ENCODE measurements at regions not wholly inside any gene's neighbourhood (a gene's known extent, or its start where the extent isn't known, plus 50 kb on each side); places are given as distances from the start of the nearest gene placed in this dataset.

DNA sequence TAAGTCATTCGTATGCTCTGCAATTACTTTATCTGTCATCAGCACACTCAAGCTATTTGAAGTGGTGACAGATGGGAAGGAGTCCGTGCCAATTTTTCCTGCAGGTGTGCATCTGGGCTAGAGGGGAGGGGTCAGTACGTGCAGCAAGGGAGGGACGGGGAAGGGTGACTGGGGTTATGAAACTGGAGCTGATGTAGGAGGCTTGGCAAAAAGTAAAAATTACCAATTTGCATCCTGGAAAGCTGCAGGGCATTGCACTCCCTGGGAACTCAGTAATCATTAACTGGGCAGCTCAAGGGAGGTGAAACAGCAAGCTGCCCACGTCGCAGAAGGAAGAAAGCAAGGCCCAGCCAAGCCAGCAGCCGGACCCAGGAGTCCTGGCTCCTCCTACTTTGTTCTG lies 87.1 kb upstream of the TMEM45B start:
- intact Hi-C loops (cut with micrococcal nuclease) = no loop called here
- H3K4me2 ChIP-seq (ENCODE audit: insufficient read depth, low read length) = no peak overlapping the region

More for the DNA sequence above, 87.1 kb upstream of the TMEM45B start:
- no peaks in the 10 kb centered on the region for H3K9me1 ChIP-seq (replicated peaks; ENCODE audit: control insufficient read depth, extremely low read depth, insufficient read depth, low read length)
- no peak for FAIRE-seq
- H3K27ac ChIP-seq (ENCODE audit: insufficient read depth, low read depth, low read length) = no peak overlapping the region
- ChIA-PET POLR2A (no interaction called here), CTCF (no interaction called here)
- H4K20me1 ChIP-seq (replicated peaks; ENCODE audit: control insufficient read depth, extremely low read depth, insufficient read depth, low read length) = no peaks in the 10 kb centered on the region
- H3K4me1 ChIP-seq (ENCODE audit: control insufficient read depth, extremely low read depth, insufficient read depth, low read length) = no peaks in the 10 kb centered on the region
- dilution Hi-C loops (cut with MboI; ENCODE audit: extremely low pct_ligation_motif_present, low sequenced_read_pairs) = no loop called here
- no TSS peak for BruUV-seq (replicated peaks)
- H3K27me3 ChIP-seq (ENCODE audit: control insufficient read depth in 2 of 2, insufficient read depth in 2 of 2, low read length in 2 of 2) = no peaks in the 10 kb centered on the region
- H3K36me3 ChIP-seq (ENCODE audit: control insufficient read depth in 2 of 2, extremely low read depth in 1 of 2, insufficient read depth in 2 of 2, low read length in 2 of 2) = no peaks in the 10 kb centered on the region
- TF ChIP-seq FOS (IDR thresholded peaks at IDR 0.05; ENCODE audit: borderline replicate concordance, insufficient read depth, low read length) (no peak), MYC (IDR thresholded peaks at IDR 0.05; ENCODE audit: low read depth, low read length) (no peak), JUN (IDR thresholded peaks at IDR 0.05; ENCODE audit: borderline replicate concordance, insufficient read depth, insufficient read length, low read depth) (no peak), GATA2 (IDR thresholded peaks at IDR 0.05; ENCODE audit: insufficient read depth, insufficient read length, low read depth, low read length) (no peak), POLR2A (IDR thresholded peaks at IDR 0.05; ENCODE audit: low read depth, low read length) (no peak), EZH2 (IDR thresholded peaks at IDR 0.05; ENCODE audit: borderline replicate concordance, low read depth, low read length, severe bottlenecking) (no peak), POLR2AphosphoS5 (IDR thresholded peaks at IDR 0.05; ENCODE audit: insufficient read depth, low read depth, low read length) (no peak)
- TF ChIP-seq, protein P1, sequence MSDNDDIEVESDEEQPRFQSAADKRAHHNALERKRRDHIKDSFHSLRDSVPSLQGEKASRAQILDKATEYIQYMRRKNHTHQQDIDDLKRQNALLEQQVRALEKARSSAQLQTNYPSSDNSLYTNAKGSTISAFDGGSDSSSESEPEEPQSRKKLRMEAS (IDR thresholded peaks at IDR 0.05; ENCODE audit: insufficient read depth, insufficient read length) = no peak
- TF ChIP-seq, protein P2, sequence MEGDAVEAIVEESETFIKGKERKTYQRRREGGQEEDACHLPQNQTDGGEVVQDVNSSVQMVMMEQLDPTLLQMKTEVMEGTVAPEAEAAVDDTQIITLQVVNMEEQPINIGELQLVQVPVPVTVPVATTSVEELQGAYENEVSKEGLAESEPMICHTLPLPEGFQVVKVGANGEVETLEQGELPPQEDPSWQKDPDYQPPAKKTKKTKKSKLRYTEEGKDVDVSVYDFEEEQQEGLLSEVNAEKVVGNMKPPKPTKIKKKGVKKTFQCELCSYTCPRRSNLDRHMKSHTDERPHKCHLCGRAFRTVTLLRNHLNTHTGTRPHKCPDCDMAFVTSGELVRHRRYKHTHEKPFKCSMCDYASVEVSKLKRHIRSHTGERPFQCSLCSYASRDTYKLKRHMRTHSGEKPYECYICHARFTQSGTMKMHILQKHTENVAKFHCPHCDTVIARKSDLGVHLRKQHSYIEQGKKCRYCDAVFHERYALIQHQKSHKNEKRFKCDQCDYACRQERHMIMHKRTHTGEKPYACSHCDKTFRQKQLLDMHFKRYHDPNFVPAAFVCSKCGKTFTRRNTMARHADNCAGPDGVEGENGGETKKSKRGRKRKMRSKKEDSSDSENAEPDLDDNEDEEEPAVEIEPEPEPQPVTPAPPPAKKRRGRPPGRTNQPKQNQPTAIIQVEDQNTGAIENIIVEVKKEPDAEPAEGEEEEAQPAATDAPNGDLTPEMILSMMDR (IDR thresholded peaks at IDR 0.05; ENCODE audit: extremely low read depth in 1 of 2, insufficient read depth in 1 of 2, low read depth in 1 of 2, low read length in 2 of 2) = no peak
- H3K9me3 ChIP-seq (replicated peaks; ENCODE audit: control insufficient read depth, insufficient read depth, low read length) = no peaks in the 10 kb centered on the region
- DNase-seq (ENCODE audit: low read depth, low spot score) = no peak
- no peak overlapping the region for H2AFZ ChIP-seq (ENCODE audit: low read depth, low read length)
- H3K79me2 ChIP-seq (ENCODE audit: control insufficient read depth, insufficient read depth, low read length) = no peaks in the 10 kb centered on the region
- no peak overlapping the region for H3K9ac ChIP-seq (replicated peaks; ENCODE audit: extremely low read depth, insufficient read depth, low read length)
- no peak overlapping the region for H3K4me3 ChIP-seq (replicated peaks in 1 of 3; ENCODE audit: insufficient read depth in 1 of 3, low read depth in 1 of 3, low read length in 3 of 3)

Measured in endothelial cell of umbilical vein (primary cell).